ENCODE measurements at regions not wholly inside any gene's neighbourhood (a gene's known extent, or its start where the extent isn't known, plus 50 kb on each side); places are given as distances from the start of the nearest gene placed in this dataset.
"Not testable (repeated sequence)": the region's sequence is repeated elsewhere in the genome, so short reads cannot be mapped to it uniquely, and the experiment has no call there.

DNA sequence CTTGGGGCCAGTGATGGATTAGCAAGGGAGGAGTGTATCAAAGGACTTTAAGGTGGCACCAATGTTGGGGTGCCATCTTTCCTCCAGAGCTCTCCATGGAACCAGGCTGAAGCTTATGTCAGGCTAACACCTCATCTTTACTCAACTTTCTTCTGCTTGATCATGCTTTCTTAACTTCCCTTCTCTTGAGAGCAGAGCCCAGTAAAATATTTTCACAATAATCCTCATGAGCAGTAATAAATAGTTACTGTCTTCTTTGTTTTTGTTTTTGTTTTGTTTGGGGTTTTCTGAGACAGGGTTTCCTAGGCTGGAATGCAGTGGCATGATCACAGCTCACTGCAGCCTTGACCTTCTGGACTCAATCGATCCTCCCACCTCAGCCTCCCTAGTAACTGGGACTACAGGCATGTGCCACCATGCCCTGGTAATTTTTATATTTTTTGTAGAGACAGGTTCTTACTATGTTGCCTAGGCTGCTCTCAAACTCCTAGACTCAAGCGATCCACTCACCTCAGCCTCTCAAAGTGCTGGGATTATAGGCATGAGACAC lies 127.9 kb upstream of the TOP1 start:
- peaks cover 6 to 8% of the 10 kb centered on the region in 2 donors for H3K4me1 Mint-ChIP-seq
- peaks cover 1 to 2% (median 2%) of the 10 kb centered on the region in 3 donors for H3K27me3 Mint-ChIP-seq (ENCODE audit: low read depth in 3 of 3)
- H3K36me3 Mint-ChIP-seq = peaks cover 0 to 7% (median 0%) of the 10 kb centered on the region in 3 donors
- no peaks in the 10 kb centered on the region for H3K9me3 Mint-ChIP-seq
- no peak overlapping the region for H3K27ac Mint-ChIP-seq
- DNase-seq = no peak
- H3K4me3 Mint-ChIP-seq = no peak overlapping the region

DNA sequence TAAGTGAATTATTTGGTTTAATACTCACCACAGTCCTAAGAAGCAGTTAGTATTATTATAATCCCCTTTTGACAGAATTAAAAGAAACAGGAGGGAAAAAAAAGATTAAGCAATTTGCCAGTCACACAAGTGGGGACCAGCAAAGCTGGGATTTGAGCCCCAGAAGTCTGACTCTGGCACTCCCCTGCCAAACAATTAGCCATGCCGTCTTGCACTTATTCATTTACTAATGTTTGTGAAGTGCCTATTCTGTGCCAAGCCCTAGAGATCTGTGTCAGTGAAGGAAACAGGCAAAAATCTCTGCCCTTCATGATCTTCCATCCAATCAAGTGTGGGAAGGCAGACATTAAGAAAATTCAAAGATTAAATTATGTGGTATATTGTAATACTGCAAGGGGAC lies 126.0 kb upstream of the TOP1 start:
- no peak overlapping the region for H3K27ac Mint-ChIP-seq
- DNase-seq = no peak
- H3K4me1 Mint-ChIP-seq = peaks cover 4 to 9% of the 10 kb centered on the region in 2 donors
- peaks cover 0 to 4% (median 3%) of the 10 kb centered on the region in 3 donors for H3K36me3 Mint-ChIP-seq
- H3K27me3 Mint-ChIP-seq (ENCODE audit: low read depth in 3 of 3) = peaks cover 0 to 2% (median 1%) of the 10 kb centered on the region in 3 donors
- no peaks in the 10 kb centered on the region for H3K9me3 Mint-ChIP-seq
- no peak overlapping the region for H3K4me3 Mint-ChIP-seq

DNA sequence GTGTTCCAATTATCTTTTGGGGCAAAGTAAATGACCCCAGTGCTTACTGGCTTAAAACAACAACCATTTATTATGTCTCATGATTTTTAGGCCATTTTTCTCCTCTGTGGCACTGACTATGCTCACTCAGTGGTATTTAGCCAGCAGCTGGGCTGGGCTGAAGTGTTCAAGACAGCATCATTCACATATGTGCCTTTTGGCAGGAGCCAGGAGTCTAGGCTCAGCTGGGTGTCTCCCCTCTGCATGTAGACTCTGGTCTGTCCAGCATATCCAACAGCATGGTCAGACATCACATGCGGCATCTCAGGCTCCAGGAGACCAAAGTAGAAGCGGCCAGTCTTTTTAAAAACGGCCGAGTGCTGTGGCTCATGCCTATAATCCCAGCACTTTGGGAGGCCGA lies 120.3 kb upstream of the TOP1 start:
- no peak for DNase-seq
- no peaks in the 10 kb centered on the region for H3K9me3 Mint-ChIP-seq
- peaks cover 0 to 3% (median 0%) of the 10 kb centered on the region in 3 donors for H3K36me3 Mint-ChIP-seq
- H3K4me3 Mint-ChIP-seq = no peak overlapping the region
- H3K27ac Mint-ChIP-seq = no peak overlapping the region
- peaks cover 10 to 16% of the 10 kb centered on the region in 2 donors for H3K4me1 Mint-ChIP-seq
- peaks cover 0 to 8% (median 0%) of the 10 kb centered on the region in 3 donors for H3K27me3 Mint-ChIP-seq (ENCODE audit: low read depth in 3 of 3)

DNA sequence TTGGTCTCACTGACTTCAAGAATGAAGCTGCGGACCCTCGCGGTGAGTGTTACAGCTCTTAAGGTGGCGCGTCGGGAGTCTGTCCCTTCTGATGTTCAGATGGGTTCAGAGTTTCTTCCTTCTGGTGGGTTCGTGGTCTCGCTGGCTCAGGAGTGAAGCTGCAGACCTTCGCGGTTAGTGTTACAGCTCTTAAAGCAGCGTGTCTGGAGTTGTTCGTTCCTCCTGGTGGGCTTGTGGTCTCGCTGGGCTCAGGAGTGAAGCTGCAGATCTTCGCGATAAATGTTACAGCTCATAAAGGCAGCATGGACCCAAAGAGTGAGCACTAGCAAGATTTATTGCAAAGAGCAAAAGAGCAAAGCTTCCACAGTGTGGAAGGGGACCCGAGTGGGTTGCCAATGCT lies 119.1 kb upstream of the TOP1 start:
- not testable (repeated sequence) for H3K9me3 Mint-ChIP-seq; DNase-seq; H3K27me3 Mint-ChIP-seq (ENCODE audit: low read depth in 3 of 3); H3K36me3 Mint-ChIP-seq
- Mint-ChIP-seq H3K4me1 (peaks cover 10 to 16% of the 10 kb centered on the region in 2 donors), H3K4me3 (peak overlapping the region in 3 of 5 donors; percentile 36 to 75 (median 59)), H3K27ac (peak overlapping the region in 1 of 6 donors; percentile 77)

DNA sequence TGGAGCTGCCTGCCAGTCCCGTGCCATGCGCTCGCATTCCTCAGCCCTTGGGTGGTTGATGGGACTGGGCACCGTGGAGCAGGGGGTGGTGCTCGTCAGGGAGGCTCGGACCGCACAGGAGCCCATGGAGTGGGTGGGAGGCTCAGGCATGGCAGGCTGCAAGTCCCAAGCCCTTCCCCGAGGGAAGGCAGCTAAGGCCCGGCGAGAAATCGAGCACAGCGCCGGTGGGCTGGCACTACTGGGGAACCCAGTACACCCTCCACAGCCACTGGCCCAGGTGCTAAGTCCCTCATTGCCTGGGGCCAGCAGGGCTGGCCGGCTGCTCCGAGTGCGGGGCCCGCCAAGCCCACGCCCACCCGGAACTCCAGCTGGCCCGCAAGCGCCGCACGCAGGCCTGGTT lies 118.2 kb upstream of the TOP1 start:
- peaks cover 6 to 11% of the 10 kb centered on the region in 2 donors for H3K4me1 Mint-ChIP-seq
- DNase-seq; H3K27me3 Mint-ChIP-seq (ENCODE audit: low read depth in 3 of 3); H3K9me3 Mint-ChIP-seq; H3K27ac Mint-ChIP-seq; H3K36me3 Mint-ChIP-seq; H3K4me3 Mint-ChIP-seq: not testable (repeated sequence)

DNA sequence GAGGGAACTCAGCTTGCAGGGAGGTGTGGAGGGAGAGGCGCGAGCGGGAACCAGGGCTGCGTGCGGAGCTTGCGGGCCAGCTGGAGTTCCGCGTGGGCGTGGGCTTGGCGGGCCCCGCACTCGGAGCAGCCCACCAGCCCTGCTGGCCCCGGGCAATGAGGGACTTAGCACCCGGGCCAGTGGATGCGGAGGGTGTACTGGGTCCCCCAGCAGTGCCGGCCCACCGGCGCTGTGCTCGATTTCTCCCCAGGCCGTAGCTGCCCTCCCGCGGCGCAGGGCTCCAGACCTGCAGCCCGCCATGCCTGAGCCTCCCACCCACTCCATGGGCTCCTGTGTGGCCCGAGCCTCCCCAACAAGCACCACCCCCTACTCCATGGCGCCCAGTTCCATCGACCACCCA lies 117.5 kb upstream of the TOP1 start:
- not testable (repeated sequence) for H3K4me3 Mint-ChIP-seq; H3K9me3 Mint-ChIP-seq; H3K27ac Mint-ChIP-seq; H3K36me3 Mint-ChIP-seq; H3K4me1 Mint-ChIP-seq; DNase-seq; H3K27me3 Mint-ChIP-seq (ENCODE audit: low read depth in 3 of 3)

DNA sequence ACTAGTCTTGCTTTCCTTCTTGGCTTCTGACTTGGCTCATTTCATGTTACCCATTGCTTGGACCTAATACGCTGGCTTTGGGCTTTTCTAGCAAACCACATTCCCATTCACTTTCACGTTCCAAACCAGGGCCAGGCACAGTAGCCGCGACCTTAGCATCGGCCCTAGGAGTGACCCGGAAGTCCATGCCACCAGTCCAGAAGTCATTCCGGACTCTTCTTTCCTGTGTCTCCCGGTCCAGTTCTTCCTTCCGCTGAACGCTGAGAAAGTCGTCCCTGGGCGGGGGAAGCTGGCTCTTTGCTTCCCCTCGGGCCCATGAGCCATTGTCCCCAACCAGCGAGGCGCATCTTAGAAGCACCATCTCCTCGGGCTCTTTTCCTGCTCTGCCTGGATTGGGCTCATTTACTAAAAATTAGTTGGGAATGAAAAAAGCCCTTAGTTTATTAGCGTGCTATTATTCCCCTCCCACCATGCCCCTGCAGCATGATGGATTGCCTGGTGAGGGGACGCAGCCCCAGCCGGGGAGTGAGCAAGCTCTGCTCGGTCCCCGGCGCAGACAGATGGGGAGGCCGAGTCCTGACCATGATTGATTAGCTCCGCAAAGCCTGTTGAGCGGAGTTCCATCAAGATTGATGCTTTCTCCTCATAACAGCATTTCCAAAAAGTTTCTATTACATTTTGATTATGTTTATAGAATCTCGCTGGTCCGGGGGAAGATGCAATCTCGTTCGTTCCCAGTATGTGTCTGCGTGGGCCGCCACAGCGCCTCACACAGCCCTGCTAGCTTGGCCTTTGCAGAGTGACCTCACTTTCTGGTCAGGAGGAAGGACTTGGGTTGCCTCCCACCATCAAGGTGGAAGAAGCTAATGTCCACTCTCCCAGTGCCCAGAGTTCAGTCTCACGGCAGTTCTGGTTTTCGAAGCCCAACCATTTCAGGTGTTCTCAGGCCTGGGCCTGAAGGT lies 115.1 kb upstream of the TOP1 start:
- H3K36me3 Mint-ChIP-seq = no peaks in the 10 kb centered on the region
- no peak for DNase-seq
- peaks cover 0 to 4% (median 0%) of the 10 kb centered on the region in 3 donors for H3K27me3 Mint-ChIP-seq (ENCODE audit: low read depth in 3 of 3)
- H3K9me3 Mint-ChIP-seq = no peaks in the 10 kb centered on the region
- H3K4me1 Mint-ChIP-seq = peaks cover 5 to 7% of the 10 kb centered on the region in 2 donors
- H3K4me3 Mint-ChIP-seq = no peak overlapping the region
- H3K27ac Mint-ChIP-seq = no peak overlapping the region

DNA sequence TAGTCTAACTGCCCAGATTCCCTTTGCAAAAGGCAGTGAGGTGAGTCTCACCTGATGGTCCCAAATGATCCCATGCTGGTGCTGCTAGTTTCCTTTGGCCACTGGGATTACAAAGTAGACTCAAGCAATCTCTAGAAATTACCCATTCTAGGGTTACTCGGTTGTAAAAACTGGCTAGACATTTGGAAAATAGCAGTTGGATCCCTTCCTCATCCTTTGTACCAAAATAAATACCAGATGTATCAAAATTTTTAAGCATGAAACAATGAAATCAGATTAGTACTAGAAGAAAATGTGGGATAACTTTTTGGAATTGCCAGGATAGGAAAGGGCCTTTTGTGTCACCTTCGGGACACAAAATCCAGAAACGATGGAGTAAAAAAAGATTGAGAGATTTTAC lies 112.9 kb upstream of the TOP1 start:
- no peak for DNase-seq
- Mint-ChIP-seq H3K4me3 (no peak overlapping the region), H3K9me3 (no peaks in the 10 kb centered on the region), H3K27me3 (ENCODE audit: low read depth in 3 of 3) (peaks cover 0 to 2% (median 0%) of the 10 kb centered on the region in 3 donors), H3K36me3 (no peaks in the 10 kb centered on the region), H3K27ac (no peak overlapping the region), H3K4me1 (no peaks in the 10 kb centered on the region)

DNA sequence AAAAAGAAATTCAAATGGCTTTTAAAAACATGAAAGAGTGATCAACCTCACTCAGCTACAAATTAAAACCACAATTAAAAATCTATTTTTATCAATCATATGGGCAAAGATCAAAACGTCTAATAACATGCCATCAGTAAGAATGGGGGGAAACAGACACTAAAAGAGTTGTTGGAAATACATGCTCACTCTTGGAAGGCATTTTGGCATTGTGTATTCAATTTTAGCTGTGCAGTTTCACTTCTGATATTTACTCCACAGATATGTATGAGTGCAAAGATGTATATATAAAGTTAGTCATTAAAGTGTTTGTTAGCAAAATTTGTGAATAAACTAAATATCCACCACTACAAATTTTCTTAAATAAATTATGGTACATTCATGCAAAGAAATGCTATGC lies 112.3 kb upstream of the TOP1 start:
- no peaks in the 10 kb centered on the region for H3K4me1 Mint-ChIP-seq
- H3K9me3 Mint-ChIP-seq = no peaks in the 10 kb centered on the region
- no peak for DNase-seq
- H3K4me3 Mint-ChIP-seq = no peak overlapping the region
- no peaks in the 10 kb centered on the region for H3K36me3 Mint-ChIP-seq
- no peak overlapping the region for H3K27ac Mint-ChIP-seq
- peaks cover 0 to 5% (median 0%) of the 10 kb centered on the region in 3 donors for H3K27me3 Mint-ChIP-seq (ENCODE audit: low read depth in 3 of 3)

DNA sequence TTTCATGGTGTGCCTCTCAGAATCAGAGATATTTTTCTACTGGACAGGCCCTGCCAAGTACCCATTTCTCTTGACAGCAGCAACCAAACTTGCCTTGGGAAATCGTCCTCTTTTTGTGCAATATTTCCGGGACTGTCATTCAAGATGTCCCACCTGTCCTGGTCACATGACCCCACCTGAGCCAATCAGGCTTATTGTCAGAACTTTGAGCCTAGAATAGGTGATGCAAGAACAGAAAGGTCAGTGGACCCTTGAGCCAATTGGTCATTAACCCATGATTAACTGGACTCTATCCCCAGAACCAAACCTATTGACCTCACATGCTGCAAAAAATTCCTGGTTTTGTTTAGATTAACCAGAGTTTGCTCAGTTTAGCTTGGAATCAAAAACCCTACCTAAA lies 108.3 kb upstream of the TOP1 start:
- Mint-ChIP-seq H3K4me1 (no peaks in the 10 kb centered on the region), H3K27ac (no peak overlapping the region), H3K9me3 (no peaks in the 10 kb centered on the region), H3K4me3 (no peak overlapping the region), H3K27me3 (ENCODE audit: low read depth in 3 of 3) (peaks cover 0 to 5% (median 0%) of the 10 kb centered on the region in 3 donors), H3K36me3 (no peaks in the 10 kb centered on the region)
- DNase-seq = no peak

DNA sequence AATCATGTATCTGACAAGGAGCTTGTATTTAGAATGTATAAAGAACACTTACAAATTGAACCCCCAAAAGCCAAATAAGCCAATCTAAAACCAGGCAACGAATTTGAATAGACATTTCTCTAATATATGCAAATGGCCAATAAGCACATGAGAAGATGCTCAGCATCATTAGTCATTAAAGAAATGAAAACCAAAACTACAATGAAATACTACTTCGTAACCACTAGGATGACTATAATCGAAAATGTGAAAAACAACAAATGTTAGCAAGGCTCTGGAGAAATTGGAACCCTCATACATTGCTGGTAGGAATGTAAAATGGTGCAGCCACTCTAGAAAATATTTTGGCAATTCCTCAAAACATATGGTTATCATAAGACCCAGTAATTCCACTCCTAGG lies 105.8 kb upstream of the TOP1 start:
- H3K27me3 Mint-ChIP-seq (ENCODE audit: low read depth in 3 of 3) = peaks cover 0 to 8% (median 0%) of the 10 kb centered on the region in 3 donors
- no peak for DNase-seq
- peaks cover 4 to 7% of the 10 kb centered on the region in 2 donors for H3K4me1 Mint-ChIP-seq
- no peaks in the 10 kb centered on the region for H3K36me3 Mint-ChIP-seq
- H3K4me3 Mint-ChIP-seq = no peak overlapping the region
- no peak overlapping the region for H3K27ac Mint-ChIP-seq
- H3K9me3 Mint-ChIP-seq = no peaks in the 10 kb centered on the region

DNA sequence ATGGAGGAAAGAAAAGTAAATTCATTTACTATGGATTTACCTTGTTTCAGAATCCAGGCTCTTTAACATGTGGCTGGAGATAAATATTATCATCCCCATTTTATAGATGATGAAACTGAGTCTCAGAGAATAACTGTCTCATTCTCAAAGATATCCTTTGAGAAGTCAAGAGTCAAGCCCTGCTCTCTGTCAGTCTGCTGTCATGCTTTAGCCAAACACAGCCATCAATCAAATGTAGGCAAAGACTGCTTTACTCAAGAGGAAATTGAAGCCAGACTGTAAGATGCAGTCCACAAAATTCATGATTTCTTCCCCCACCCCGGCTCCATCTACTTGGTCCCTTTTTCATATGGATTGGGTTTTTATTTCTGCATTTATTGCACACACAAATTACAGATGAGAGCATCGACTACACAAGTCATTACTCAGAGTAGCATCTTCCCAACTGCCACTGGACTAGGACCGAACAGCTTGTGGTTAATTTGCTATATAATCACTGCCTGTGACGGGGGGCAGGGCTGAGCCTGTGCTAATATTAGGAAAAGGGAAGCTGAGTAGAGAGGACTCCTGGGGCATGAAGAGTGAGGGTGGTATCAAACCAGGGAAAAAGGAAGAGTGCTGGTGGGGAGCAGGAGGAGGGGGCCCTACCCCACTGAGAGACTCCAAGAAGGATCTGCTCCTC lies 102.7 kb upstream of the TOP1 start:
- no peak overlapping the region for H3K4me3 Mint-ChIP-seq
- peaks cover 0 to 2% (median 0%) of the 10 kb centered on the region in 6 donors for H3K9me3 Mint-ChIP-seq
- no peaks in the 10 kb centered on the region for H3K36me3 Mint-ChIP-seq
- peaks cover 7% of the 10 kb centered on the region in 2 donors for H3K4me1 Mint-ChIP-seq
- H3K27ac Mint-ChIP-seq = no peak overlapping the region
- no peak for DNase-seq
- peaks cover 0 to 5% (median 1%) of the 10 kb centered on the region in 3 donors for H3K27me3 Mint-ChIP-seq (ENCODE audit: low read depth in 3 of 3)

DNA sequence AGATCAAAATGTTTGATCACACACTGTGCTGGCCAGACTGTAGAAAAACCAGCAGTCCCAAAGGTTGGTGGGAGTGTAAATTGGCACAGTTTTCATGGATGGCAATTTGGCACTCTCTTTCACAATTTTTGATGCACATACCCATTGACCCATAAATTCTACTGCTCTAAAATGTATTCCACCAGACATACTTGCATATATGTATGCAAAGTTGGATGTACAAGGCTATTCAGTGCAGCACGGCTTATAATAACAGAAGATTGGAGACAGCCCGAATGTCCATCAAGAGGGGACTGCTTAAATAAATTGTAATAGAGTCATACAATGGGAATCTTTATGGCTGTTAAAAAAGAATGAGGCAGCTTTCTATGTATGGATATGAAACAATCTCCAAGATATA lies 101.7 kb upstream of the TOP1 start:
- Mint-ChIP-seq H3K9me3 (peaks cover 0 to 2% (median 0%) of the 10 kb centered on the region in 6 donors), H3K36me3 (no peaks in the 10 kb centered on the region), H3K27me3 (ENCODE audit: low read depth in 3 of 3) (peaks cover 0 to 3% (median 1%) of the 10 kb centered on the region in 3 donors), H3K4me1 (peaks cover 7% of the 10 kb centered on the region in 2 donors), H3K4me3 (no peak overlapping the region), H3K27ac (no peak overlapping the region)
- DNase-seq = no peak

DNA sequence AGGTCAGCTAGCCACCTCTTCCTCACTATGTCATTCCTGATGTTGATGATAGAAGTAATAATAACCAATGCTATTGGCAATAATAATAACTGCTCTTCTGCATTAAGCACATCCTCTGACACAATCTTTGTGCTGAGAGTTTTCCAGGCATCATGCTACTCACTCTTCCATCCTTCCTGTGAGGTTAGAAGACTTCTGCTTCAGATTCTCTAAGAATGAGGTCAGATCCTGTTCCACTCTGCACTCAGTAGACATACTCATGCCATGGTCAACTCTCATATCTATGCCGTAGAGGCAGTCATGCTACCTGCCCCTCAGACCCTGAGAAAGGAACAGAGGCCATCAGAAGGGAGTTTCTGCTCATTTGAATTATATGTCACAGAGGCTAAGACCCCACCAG lies 98.1 kb upstream of the TOP1 start:
- H3K9me3 Mint-ChIP-seq = peaks cover 0 to 2% (median 0%) of the 10 kb centered on the region in 6 donors
- peaks cover 1 to 3% (median 2%) of the 10 kb centered on the region in 3 donors for H3K27me3 Mint-ChIP-seq (ENCODE audit: low read depth in 3 of 3)
- no peak overlapping the region for H3K27ac Mint-ChIP-seq
- peaks cover 7% of the 10 kb centered on the region in 2 donors for H3K4me1 Mint-ChIP-seq
- peaks cover 0 to 9% (median 4%) of the 10 kb centered on the region in 3 donors for H3K36me3 Mint-ChIP-seq
- no peak overlapping the region for H3K4me3 Mint-ChIP-seq
- no peak for DNase-seq
